K562 (cell line): ENCODE measurements at regions not wholly inside any gene's neighbourhood (a gene's known extent, or its start where the extent isn't known, plus 50 kb on each side); places are given as distances from the start of the nearest gene placed in this dataset.
"Not testable (repeated sequence)": the region's sequence is repeated elsewhere in the genome, so short reads cannot be mapped to it uniquely, and the experiment has no call there.

Source experiments
- ATAC-seq: fragments of 200-7000 bp; cut with Tn5 transposase; 3 replicates; pipeline ENCODE4 v1.9.1; 2020; ENCODE audit warnings: moderate library complexity
- BruUV-seq: library from RNA; stranded (reverse); fragments of 400-500 nt; replicated peaks from 2 replicates; lab custom pipeline; 2021; lab: Mats Ljungman, UMichigan
- CTCF ChIA-PET: fragments of 300-600 bp; formaldehyde crosslinking; extraction: SDS; loops from one replicate; lab custom pipeline; 2021; ENCODE audit warnings: low intra/inter-chr PET ratio; lab: Yijun Ruan, JAX
- POLR2A ChIA-PET: fragments of 300-600, 350-650 bp; sonication (Branson Sonifier 250); formaldehyde crosslinking; extraction: SDS; loops from one replicate; lab custom pipeline; 2021; ENCODE audit warnings: antibody characterized with exemption, inconsistent platforms; lab: Yijun Ruan, JAX
- DNase-seq, 4 experiments: peaks; one replicate each; pipeline versions ENCODE4 v3.0.0 to v3.0.0-alpha.2; 2011 to 2018; ENCODE audit warnings: low spot score in 3 of 4, mixed read lengths in 3 of 4; ENCODE audit errors: extremely low read depth in 1 of 4
- FAIRE-seq: peaks from 2 replicates; lab custom pipeline; 2011; peaks lifted over from hg19 to GRCh38; lab: Jason Lieb, UNC
- H2AFZ ChIP-seq: 2 replicates; pipeline ENCODE4 v1.6.0; 2011; ENCODE audit warnings: low read depth, low read length, control low read depth, inconsistent platforms
- H3K27ac ChIP-seq: fragments of 200-600 bp; 3 replicates; pipeline ENCODE4 v1.8.0; 2011; ENCODE audit warnings: low read depth, mild to moderate bottlenecking, control low read depth, inconsistent platforms, low read length, moderate library complexity, mixed read lengths; ENCODE audit errors: extremely low read depth
- H3K27me3 ChIP-seq, 2 experiments: fragments of 300-600 bp in 1 of 2; 2 replicates in 1 of 2; 3 replicates in 1 of 2; pipeline versions ENCODE4 v1.6.0 to v1.8.0; 2011; ENCODE audit warnings: inconsistent platforms in 2 of 2, low read length in 2 of 2, mild to moderate bottlenecking in 1 of 2, mixed read lengths in 1 of 2, moderate library complexity in 1 of 2; ENCODE audit not compliant: control insufficient read depth in 2 of 2, insufficient read depth in 2 of 2
- H3K36me3 ChIP-seq: fragments of 300-600 bp; 3 replicates; pipeline ENCODE4 v1.8.0; 2011; ENCODE audit warnings: mild to moderate bottlenecking, low read length, inconsistent platforms; ENCODE audit not compliant: control insufficient read depth, insufficient read depth
- H3K4me1 ChIP-seq, 2 experiments: fragments of 200-600 bp in 1 of 2; replicated peaks in 1 of 2; 2 replicates in 1 of 2; 3 replicates in 1 of 2; pipeline versions ENCODE4 v1.5.1 to v1.8.0; 2011; ENCODE audit warnings: inconsistent platforms in 2 of 2, low read length in 2 of 2, mild to moderate bottlenecking in 1 of 2, mixed read lengths in 1 of 2, moderate library complexity in 1 of 2; ENCODE audit not compliant: control insufficient read depth in 2 of 2, insufficient read depth in 2 of 2
- H3K4me2 ChIP-seq: 2 replicates; pipeline ENCODE4 v1.6.1; 2011; ENCODE audit warnings: low read length, control low read depth, inconsistent platforms, mixed read lengths; ENCODE audit not compliant: insufficient read depth
- H3K4me3 ChIP-seq: fragments of 200-600 bp; sonication (generic), shearing (Covaris generic); 2 replicates; pipeline ENCODE4 v1.5.1; 2016; ENCODE audit warnings: control low read depth, inconsistent platforms
- H3K79me2 ChIP-seq: fragments of 200-600 bp; 3 replicates; pipeline ENCODE4 v1.8.0; 2011; ENCODE audit warnings: low read length, inconsistent platforms; ENCODE audit not compliant: control insufficient read depth, insufficient read depth
- H3K9ac ChIP-seq, 2 experiments: 2 replicates each; pipeline versions ENCODE4 v1.6.0 to v1.6.1; 2011; ENCODE audit warnings: low read depth in 2 of 2, low read length in 2 of 2, control low read depth in 1 of 2, inconsistent platforms in 1 of 2, mild to moderate bottlenecking in 1 of 2, mixed read lengths in 1 of 2; ENCODE audit not compliant: insufficient read depth in 1 of 2
- H3K9me1 ChIP-seq: one replicate; pipeline ENCODE4 v1.6.0; 2011; ENCODE audit warnings: inconsistent platforms, mild to moderate bottlenecking, low read length, moderate library complexity; ENCODE audit not compliant: control insufficient read depth, insufficient read depth
- H3K9me3 ChIP-seq: replicated peaks from 2 replicates; pipeline ENCODE4 v1.5.1; 2011; ENCODE audit warnings: low read depth, low read length, inconsistent platforms; ENCODE audit not compliant: control insufficient read depth, insufficient read depth
- H4K20me1 ChIP-seq: replicated peaks from 2 replicates; pipeline ENCODE4 v1.6.1; 2011; ENCODE audit warnings: low read length, inconsistent platforms, mixed read lengths; ENCODE audit not compliant: control insufficient read depth, insufficient read depth
- ARID1B ChIP-seq: fragments of 450-650 bp; IDR thresholded peaks from 2 replicates; pipeline ENCODE4 v1.6.1; 2016; ENCODE audit warnings: antibody characterized with exemption, mild to moderate bottlenecking, inconsistent platforms
- CTBP1 ChIP-seq: fragments of 450-650 bp; IDR thresholded peaks from 2 replicates; pipeline ENCODE4 v1.6.1; 2016; ENCODE audit warnings: borderline replicate concordance
- E2F8 ChIP-seq: fragments of 450-650 bp; IDR thresholded peaks from 2 replicates; pipeline ENCODE4 v1.7.1; 2018; ENCODE audit warnings: mild to moderate bottlenecking, low read depth; ENCODE audit not compliant: partially characterized antibody
- ESRRA ChIP-seq: fragments of 450-650 bp; IDR thresholded peaks from 2 replicates; pipeline ENCODE4 v1.6.1; 2014; ENCODE audit warnings: low read depth, mild to moderate bottlenecking, moderate library complexity, borderline replicate concordance
- FOS ChIP-seq: IDR thresholded peaks from 3 replicates; pipeline ENCODE4 v1.6.1; 2011; ENCODE audit not compliant: insufficient read length; ENCODE audit errors: extremely low read depth
- GABPB2 ChIP-seq: fragments of 250-450 bp; sonication (Bioruptor Pico); conservative IDR thresholded peaks from 2 replicates; pipeline ENCODE4 v1.5.1; 2021; ENCODE audit warnings: mild to moderate bottlenecking
- HNRNPK ChIP-seq: fragments of 200-400 bp; formaldehyde crosslinking; IDR thresholded peaks from one replicate; pipeline ENCODE4 v1.6.1; 2018; ENCODE audit warnings: mild to moderate bottlenecking, low read depth, low read length; ENCODE audit not compliant: poor library complexity, severe bottlenecking
- HNRNPUL1 ChIP-seq: fragments of 200-400 bp; formaldehyde crosslinking; IDR thresholded peaks from 2 replicates; pipeline ENCODE4 v1.6.1; 2017; ENCODE audit warnings: low read length
- L3MBTL2 ChIP-seq: fragments of 450-650 bp; IDR thresholded peaks from 2 replicates; pipeline ENCODE4 v1.6.1; 2016; ENCODE audit warnings: mild to moderate bottlenecking, moderate library complexity
- LEF1 ChIP-seq: fragments of 450-650 bp; IDR thresholded peaks from 2 replicates; pipeline ENCODE4 v1.6.1; 2016; ENCODE audit warnings: mild to moderate bottlenecking
- MTA1 ChIP-seq: fragments of 450-650 bp; IDR thresholded peaks from 2 replicates; pipeline ENCODE4 v1.6.1; 2017; ENCODE audit warnings: borderline replicate concordance
- SIX5 ChIP-seq, 2 experiments: IDR thresholded peaks; 2 replicates each; pipeline ENCODE4 v1.6.1; 2011; ENCODE audit warnings: low read length in 2 of 2, borderline replicate concordance in 1 of 2, low read depth in 1 of 2, mild to moderate bottlenecking in 1 of 2, moderate library complexity in 1 of 2; ENCODE audit not compliant: insufficient read depth in 1 of 2
- SMARCE1 ChIP-seq: fragments of 450-650 bp; IDR thresholded peaks from 2 replicates; pipeline ENCODE4 v1.7.1; 2016; ENCODE audit warnings: mild to moderate bottlenecking
- SOX6 ChIP-seq: fragments of 450-650 bp; IDR thresholded peaks from 2 replicates; pipeline ENCODE4 v1.6.1; 2014; ENCODE audit warnings: mild to moderate bottlenecking
- TCF3 ChIP-seq: sonication (generic); formaldehyde crosslinking; IDR thresholded peaks from 2 replicates; pipeline ENCODE4 v1.4.0; 2020; ENCODE audit warnings: mild to moderate bottlenecking, missing genetic modification reagents
- ZBTB8A ChIP-seq: fragments of 450-650 bp; IDR thresholded peaks from 2 replicates; pipeline ENCODE4 v1.6.1; 2018; ENCODE audit warnings: mild to moderate bottlenecking, moderate library complexity; ENCODE audit not compliant: partially characterized antibody
- ZNF445 ChIP-seq: fragments of 250-450 bp; sonication (Bioruptor Pico); IDR thresholded peaks from 2 replicates; pipeline ENCODE4 v1.4.0; 2020; ENCODE audit warnings: low read depth, mild to moderate bottlenecking, moderate library complexity
- ZNF583 ChIP-seq: fragments of 250-450 bp; sonication (Bioruptor Pico); IDR thresholded peaks from 2 replicates; pipeline ENCODE4 v1.4.0; 2020
- WGBS: fragments of 100-300 bp; shearing (Covaris generic); methylation state at CpG from one replicate; pipeline ENCODE4 v1.1.6; 2016; ENCODE audit warnings: low coverage, mixed read lengths; ENCODE audit not compliant: insufficient coverage; ENCODE audit errors: missing lambda C conversion rate; 5-methylcytosine and 5-hydroxymethylcytosine counted together
- in situ Hi-C: fragments of 300-500 bp; cut with MboI; formaldehyde crosslinking; loops from 4 replicates; pipeline ENCODE4 v1.15.0; 2018; ENCODE audit warnings: inconsistent platforms, mixed read lengths
- intact Hi-C: fragments of 100-400 bp; cut with micrococcal nuclease; formaldehyde crosslinking; loops from 2 replicates; pipeline ENCODE4 v1.14.2; 2022

GRCh38 chrX:130512534-130512933, 110.7 kb downstream of the RBMX2 start:
- H3K4me3 ChIP-seq, H3K4me2 ChIP-seq, H3K36me3 ChIP-seq, in situ Hi-C loops, H3K4me1 ChIP-seq, H3K9me1 ChIP-seq, H3K9me3 ChIP-seq, H3K27ac ChIP-seq, H4K20me1 ChIP-seq, H3K79me2 ChIP-seq, H2AFZ ChIP-seq, BruUV-seq, POLR2A ChIA-PET, ATAC-seq, H3K9ac ChIP-seq, H3K27me3 ChIP-seq, DNase-seq, FAIRE-seq, CTCF ChIA-PET, intact Hi-C loops: not testable (repeated sequence)
- 6% methylated on average over 3 of the region's 3 CpGs for WGBS
- TF ChIP-seq ZNF445 (peak; percentile 31; the same call in 1 of the 2 replicates), SMARCE1 (peak; percentile 83; the same call in 1 of the 2 replicates), CTBP1 (peak; percentile 52; the same call in 1 of the 2 replicates), MTA1 (peak; percentile 49; the same call in 1 of the 2 replicates), L3MBTL2 (0 out of 2 replicates have a peak, but pooled peaks have one; percentile 40), ESRRA (peak; percentile 38; the same call in 1 of the 2 replicates), SOX6 (peak; percentile 81; the same call in 1 of the 2 replicates), ARID1B (0 out of 2 replicates have a peak, but pooled peaks have one; percentile 29)

GRCh38 chrX:130516123-130516522, 114.3 kb downstream of the RBMX2 start:
- no peak overlapping the region for H3K9ac ChIP-seq
- H4K20me1 ChIP-seq = no peaks in the 10 kb centered on the region
- no peak overlapping the region for H3K4me3 ChIP-seq
- intact Hi-C loops (no loop called here), in situ Hi-C loops (no loop called here)
- H2AFZ ChIP-seq = no peak overlapping the region
- POLR2A ChIA-PET = no interaction called here
- 13% methylated on average over 1 of the region's 1 CpG for WGBS
- BruUV-seq = no TSS peak
- DNase-seq (no peak), FAIRE-seq (no peak), ATAC-seq (no peak)
- H3K79me2 ChIP-seq = no peaks in the 10 kb centered on the region
- no peaks in the 10 kb centered on the region for H3K9me3 ChIP-seq
- CTCF ChIA-PET = no interaction called here
- H3K27me3 ChIP-seq = no peaks in the 10 kb centered on the region
- H3K9me1 ChIP-seq = no peaks in the 10 kb centered on the region
- no peak overlapping the region for H3K4me2 ChIP-seq
- H3K36me3 ChIP-seq = no peaks in the 10 kb centered on the region
- H3K27ac ChIP-seq = no peak overlapping the region
- H3K4me1 ChIP-seq = no peaks in the 10 kb centered on the region; a peak in 2 of 5 replicates
- TF ChIP-seq E2F8 = no peak
- TF ChIP-seq ZBTB8A = no peak
- no peak for TF ChIP-seq SIX5 (IDR thresholded peaks at IDR 0.05; ENCODE audit: borderline replicate concordance in 1 of 2, insufficient read depth in 1 of 2, low read depth in 1 of 2, low read length in 2 of 2)
- TF ChIP-seq TCF3 (CRISPR knock-in tag) = no peak
- no peak for TF ChIP-seq HNRNPUL1
- no peak for TF ChIP-seq HNRNPK
- no peak for TF ChIP-seq FOS
- TF ChIP-seq ZNF583 (CRISPR knock-in tag) = no peak
- no peak for TF ChIP-seq GABPB2 (CRISPR knock-in tag)
- no peak for TF ChIP-seq LEF1
